ENCODE measurements at regions not wholly inside any gene's neighbourhood (a gene's known extent, or its start where the extent isn't known, plus 50 kb on each side); places are given as distances from the start of the nearest gene placed in this dataset.

DNA sequence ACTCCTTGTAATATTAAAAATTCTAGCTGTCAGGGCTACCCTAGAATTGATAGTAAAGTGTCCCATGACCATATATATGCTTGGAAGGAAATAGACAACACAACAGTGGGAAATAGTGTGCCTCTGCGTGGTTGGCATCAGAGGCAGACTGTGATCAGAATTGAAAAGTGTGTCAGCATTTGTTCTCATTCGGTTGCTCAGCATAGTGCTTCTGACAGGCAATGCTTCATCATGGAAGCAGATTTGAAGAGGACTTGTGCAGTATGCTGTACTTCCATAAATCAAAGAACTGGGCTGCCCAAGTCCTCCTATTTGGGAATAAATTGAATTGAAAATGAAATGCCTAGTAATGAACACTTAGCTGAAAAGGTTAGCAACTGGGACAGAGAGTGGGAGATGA is 435.7 kb downstream of the DIPK2A start:
- no peak overlapping the region for H3K4me3 ChIP-seq (ENCODE audit: low read length)
- no peaks in the 10 kb centered on the region for H3K36me3 ChIP-seq (ENCODE audit: insufficient read depth, low read length)
- no peaks in the 10 kb centered on the region for H3K9me3 ChIP-seq (ENCODE audit: low read length)
- no peak overlapping the region for H3K4me2 ChIP-seq (ENCODE audit: low read length)
- H3K9ac ChIP-seq (ENCODE audit: low read length): no peak overlapping the region
- no peaks in the 10 kb centered on the region for H3K9me2 ChIP-seq (ENCODE audit: insufficient read depth, low read length)
- H3K27ac ChIP-seq (ENCODE audit: low read length): no peak overlapping the region
- TF ChIP-seq EZH2 (IDR thresholded peaks at IDR 0.05; ENCODE audit: borderline replicate concordance, insufficient read depth, low read length, poor library complexity, severe bottlenecking) (no peak), POLR2AphosphoS5 (IDR thresholded peaks at IDR 0.05) (no peak), SMC3 (conservative IDR thresholded peaks at IDR 0.05; ENCODE audit: poor library complexity) (no peak)
- no peak overlapping the region for H2AFZ ChIP-seq (ENCODE audit: low read depth, low read length)
- no peaks in the 10 kb centered on the region for H3K27me3 ChIP-seq (ENCODE audit: insufficient read depth, low read depth, low read length)
- H3F3A ChIP-seq (ENCODE audit: insufficient read depth, low read length, poor library complexity, severe bottlenecking): no peaks in the 10 kb centered on the region
- no peaks in the 10 kb centered on the region for H4K20me1 ChIP-seq (ENCODE audit: insufficient read depth)
- H3K79me2 ChIP-seq (replicated peaks; ENCODE audit: insufficient read depth, low read length): no peaks in the 10 kb centered on the region

DNA sequence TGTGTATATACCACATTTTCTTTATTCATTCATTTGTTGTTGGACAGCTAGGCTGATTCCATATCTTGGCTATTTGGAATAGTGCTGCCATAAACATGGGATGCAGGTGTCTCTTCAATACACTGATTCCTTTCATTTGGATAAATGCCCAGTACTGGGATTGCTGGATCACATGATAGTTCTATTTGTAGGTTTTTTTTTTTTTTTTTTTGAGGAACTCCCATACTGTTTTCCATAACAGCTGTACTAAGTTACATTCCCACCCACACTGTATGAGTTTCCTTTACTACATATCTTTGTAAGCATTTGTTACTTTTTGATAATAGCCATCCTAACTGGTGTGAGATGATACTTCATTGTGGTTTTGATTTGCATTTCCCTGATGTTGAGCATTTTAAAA is 437.7 kb downstream of the DIPK2A start:
- no peaks in the 10 kb centered on the region for H3K36me3 ChIP-seq (ENCODE audit: insufficient read depth, low read length)

More for the DNA sequence above, 437.7 kb downstream of the DIPK2A start:
- TF ChIP-seq, protein P1, sequence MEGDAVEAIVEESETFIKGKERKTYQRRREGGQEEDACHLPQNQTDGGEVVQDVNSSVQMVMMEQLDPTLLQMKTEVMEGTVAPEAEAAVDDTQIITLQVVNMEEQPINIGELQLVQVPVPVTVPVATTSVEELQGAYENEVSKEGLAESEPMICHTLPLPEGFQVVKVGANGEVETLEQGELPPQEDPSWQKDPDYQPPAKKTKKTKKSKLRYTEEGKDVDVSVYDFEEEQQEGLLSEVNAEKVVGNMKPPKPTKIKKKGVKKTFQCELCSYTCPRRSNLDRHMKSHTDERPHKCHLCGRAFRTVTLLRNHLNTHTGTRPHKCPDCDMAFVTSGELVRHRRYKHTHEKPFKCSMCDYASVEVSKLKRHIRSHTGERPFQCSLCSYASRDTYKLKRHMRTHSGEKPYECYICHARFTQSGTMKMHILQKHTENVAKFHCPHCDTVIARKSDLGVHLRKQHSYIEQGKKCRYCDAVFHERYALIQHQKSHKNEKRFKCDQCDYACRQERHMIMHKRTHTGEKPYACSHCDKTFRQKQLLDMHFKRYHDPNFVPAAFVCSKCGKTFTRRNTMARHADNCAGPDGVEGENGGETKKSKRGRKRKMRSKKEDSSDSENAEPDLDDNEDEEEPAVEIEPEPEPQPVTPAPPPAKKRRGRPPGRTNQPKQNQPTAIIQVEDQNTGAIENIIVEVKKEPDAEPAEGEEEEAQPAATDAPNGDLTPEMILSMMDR (IDR thresholded peaks at IDR 0.05; ENCODE audit: poor library complexity, severe bottlenecking): no peak
- TF ChIP-seq TAF1 (IDR thresholded peaks at IDR 0.05; ENCODE audit: low read depth): no peak
- no peak for TF ChIP-seq EP300 (conservative IDR thresholded peaks at IDR 0.05; ENCODE audit: poor library complexity, severe bottlenecking)
- TF ChIP-seq POLR2AphosphoS5 (IDR thresholded peaks at IDR 0.05): no peak
- no peak for TF ChIP-seq EZH2 (IDR thresholded peaks at IDR 0.05; ENCODE audit: borderline replicate concordance, insufficient read depth, low read length, poor library complexity, severe bottlenecking)
- no peak for TF ChIP-seq MXI1 (conservative IDR thresholded peaks at IDR 0.05; ENCODE audit: poor library complexity, severe bottlenecking)
- TF ChIP-seq, protein P2, sequence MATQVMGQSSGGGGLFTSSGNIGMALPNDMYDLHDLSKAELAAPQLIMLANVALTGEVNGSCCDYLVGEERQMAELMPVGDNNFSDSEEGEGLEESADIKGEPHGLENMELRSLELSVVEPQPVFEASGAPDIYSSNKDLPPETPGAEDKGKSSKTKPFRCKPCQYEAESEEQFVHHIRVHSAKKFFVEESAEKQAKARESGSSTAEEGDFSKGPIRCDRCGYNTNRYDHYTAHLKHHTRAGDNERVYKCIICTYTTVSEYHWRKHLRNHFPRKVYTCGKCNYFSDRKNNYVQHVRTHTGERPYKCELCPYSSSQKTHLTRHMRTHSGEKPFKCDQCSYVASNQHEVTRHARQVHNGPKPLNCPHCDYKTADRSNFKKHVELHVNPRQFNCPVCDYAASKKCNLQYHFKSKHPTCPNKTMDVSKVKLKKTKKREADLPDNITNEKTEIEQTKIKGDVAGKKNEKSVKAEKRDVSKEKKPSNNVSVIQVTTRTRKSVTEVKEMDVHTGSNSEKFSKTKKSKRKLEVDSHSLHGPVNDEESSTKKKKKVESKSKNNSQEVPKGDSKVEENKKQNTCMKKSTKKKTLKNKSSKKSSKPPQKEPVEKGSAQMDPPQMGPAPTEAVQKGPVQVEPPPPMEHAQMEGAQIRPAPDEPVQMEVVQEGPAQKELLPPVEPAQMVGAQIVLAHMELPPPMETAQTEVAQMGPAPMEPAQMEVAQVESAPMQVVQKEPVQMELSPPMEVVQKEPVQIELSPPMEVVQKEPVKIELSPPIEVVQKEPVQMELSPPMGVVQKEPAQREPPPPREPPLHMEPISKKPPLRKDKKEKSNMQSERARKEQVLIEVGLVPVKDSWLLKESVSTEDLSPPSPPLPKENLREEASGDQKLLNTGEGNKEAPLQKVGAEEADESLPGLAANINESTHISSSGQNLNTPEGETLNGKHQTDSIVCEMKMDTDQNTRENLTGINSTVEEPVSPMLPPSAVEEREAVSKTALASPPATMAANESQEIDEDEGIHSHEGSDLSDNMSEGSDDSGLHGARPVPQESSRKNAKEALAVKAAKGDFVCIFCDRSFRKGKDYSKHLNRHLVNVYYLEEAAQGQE (IDR thresholded peaks at IDR 0.05; ENCODE audit: borderline replicate concordance): no peak
- no peak for TF ChIP-seq RAD21 (conservative IDR thresholded peaks at IDR 0.05)
- TF ChIP-seq SMC3 (conservative IDR thresholded peaks at IDR 0.05; ENCODE audit: poor library complexity): no peak
- Histone ChIP-seq H2AFZ (ENCODE audit: low read depth, low read length) (no peak overlapping the region), H3K9ac (ENCODE audit: low read length) (no peak overlapping the region), H3K27ac (ENCODE audit: low read length) (no peak overlapping the region), H3K9me3 (ENCODE audit: low read length) (no peaks in the 10 kb centered on the region), H3K4me3 (ENCODE audit: low read length) (no peak overlapping the region), H3K27me3 (ENCODE audit: insufficient read depth, low read depth, low read length) (no peaks in the 10 kb centered on the region), H3F3A (ENCODE audit: insufficient read depth, low read length, poor library complexity, severe bottlenecking) (no peaks in the 10 kb centered on the region), H3K9me2 (ENCODE audit: insufficient read depth, low read length) (no peaks in the 10 kb centered on the region), H3K79me2 (replicated peaks; ENCODE audit: insufficient read depth, low read length) (no peaks in the 10 kb centered on the region), H4K20me1 (ENCODE audit: insufficient read depth) (no peaks in the 10 kb centered on the region), H3K4me2 (ENCODE audit: low read length) (no peak overlapping the region)
